ENCODE measurements at regions not wholly inside any gene's neighbourhood (a gene's known extent, or its start where the extent isn't known, plus 50 kb on each side); places are given as distances from the start of the nearest gene placed in this dataset.
"Not testable (repeated sequence)": the region's sequence is repeated elsewhere in the genome, so short reads cannot be mapped to it uniquely, and the experiment has no call there.

- DNase-seq (ENCODE audit: low read depth) = no peak
These were observed 1294.9 kb upstream of the CITED2 start for GRCh38 chr6:140669321-140669720.

- DNase-seq (ENCODE audit: low read depth) = no peak
These were observed 1289.3 kb upstream of the CITED2 start for GRCh38 chr6:140663772-140664171.

GRCh38 chr6:140663094-140663493 lies 1288.6 kb upstream of the CITED2 start:
- no peak for DNase-seq (ENCODE audit: low read depth)

- DNase-seq (ENCODE audit: low read depth) = no peak
These were observed 1287.2 kb upstream of the CITED2 start for GRCh38 chr6:140661691-140662090.

- no peak for DNase-seq (ENCODE audit: low read depth)
These were observed 1285.8 kb upstream of the CITED2 start for GRCh38 chr6:140660295-140660694.

- no peak for DNase-seq (ENCODE audit: low read depth)
These were observed 1279.5 kb upstream of the CITED2 start for GRCh38 chr6:140653972-140654371.

- DNase-seq (ENCODE audit: low read depth) = no peak
These were observed 1279.1 kb upstream of the CITED2 start for GRCh38 chr6:140653506-140653905.

- not testable (repeated sequence) for DNase-seq (ENCODE audit: low read depth)
These were observed 1275.1 kb upstream of the CITED2 start for GRCh38 chr6:140649502-140649901.

GRCh38 chr6:140647322-140647721 lies 1272.9 kb upstream of the CITED2 start:
- DNase-seq (ENCODE audit: low read depth) = not testable (repeated sequence)

GRCh38 chr6:140644017-140644416 lies 1269.6 kb upstream of the CITED2 start:
- no peak for DNase-seq (ENCODE audit: low read depth)

- DNase-seq (ENCODE audit: low read depth) = no peak
These were observed 1267.0 kb upstream of the CITED2 start for GRCh38 chr6:140641412-140641811.

GRCh38 chr6:140636908-140637402 lies 1262.5 kb upstream of the CITED2 start:
- no peak for DNase-seq (ENCODE audit: low read depth)

GRCh38 chr6:140636271-140636907 lies 1261.9 kb upstream of the CITED2 start:
- no peak for DNase-seq (ENCODE audit: low read depth)

GRCh38 chr6:140627002-140627401 lies 1252.6 kb upstream of the CITED2 start:
- DNase-seq (ENCODE audit: low read depth) = no peak

- DNase-seq (ENCODE audit: low read depth) = no peak
These were observed 1249.0 kb upstream of the CITED2 start for GRCh38 chr6:140623498-140623897.

GRCh38 chr6:140620496-140620895 lies 1246.0 kb upstream of the CITED2 start:
- DNase-seq (ENCODE audit: low read depth) = no peak

GRCh38 chr6:140609956-140610355 lies 1235.5 kb upstream of the CITED2 start:
- DNase-seq (ENCODE audit: low read depth) = no peak

GRCh38 chr6:140609321-140609720 lies 1234.9 kb upstream of the CITED2 start:
- DNase-seq (ENCODE audit: low read depth) = no peak

GRCh38 chr6:140604786-140605185 lies 1230.3 kb upstream of the CITED2 start:
- DNase-seq (ENCODE audit: low read depth) = no peak

GRCh38 chr6:140602431-140603248 lies 1228.2 kb upstream of the CITED2 start:
- no peak for DNase-seq (ENCODE audit: low read depth)

- DNase-seq (ENCODE audit: low read depth) = no peak
These were observed 1226.8 kb upstream of the CITED2 start for GRCh38 chr6:140601021-140601808.

- no peak for DNase-seq (ENCODE audit: low read depth)
These were observed 1225.5 kb upstream of the CITED2 start for GRCh38 chr6:140599916-140600315.

- DNase-seq (ENCODE audit: low read depth) = no peak
These were observed 1222.7 kb upstream of the CITED2 start for GRCh38 chr6:140597181-140597580.
